GM12878 (cell line): ENCODE measurements at regions not wholly inside any gene's neighbourhood (a gene's known extent, or its start where the extent isn't known, plus 50 kb on each side); places are given as distances from the start of the nearest gene placed in this dataset.

ENCODE experiments used
- ATAC-seq: fragments of 200-7000 bp; cut with Tn5 transposase; 3 replicates; pipeline ENCODE4 v1.9.1; 2020; ENCODE audit warnings: mild to moderate bottlenecking, moderate library complexity
- BruUV-seq: library from RNA; stranded (reverse); fragments of 400-500 nt; replicated peaks from 2 replicates; lab custom pipeline; 2021; lab: Mats Ljungman, UMichigan
- CTCF ChIA-PET: fragments of 300-600 bp; sonication (Branson Sonifier 250); formaldehyde crosslinking; extraction: SDS; loops from one replicate; lab custom pipeline; 2021; ENCODE audit warnings: inconsistent platforms; lab: Yijun Ruan, JAX
- POLR2A ChIA-PET: fragments of 350-600 bp; formaldehyde crosslinking; extraction: SDS; loops from one replicate; lab custom pipeline; 2021; ENCODE audit warnings: inconsistent platforms; lab: Charles Lee
- RAD21 ChIA-PET: fragments of 300-600 bp; sonication (Branson Sonifier 250); formaldehyde crosslinking; loops from one replicate; lab custom pipeline; 2023; ENCODE audit warnings: antibody characterized with exemption; ENCODE audit not compliant: unreplicated experiment; lab: Charles Lee
- SMC1A ChIA-PET: fragments of 300-600 bp; sonication (Branson Sonifier 250); formaldehyde crosslinking; loops from one replicate; lab custom pipeline; 2023; ENCODE audit not compliant: unreplicated experiment, uncharacterized antibody; lab: Charles Lee
- DNase-seq: peaks from one replicate; pipeline ENCODE4 v3.0.0-alpha.2; 2011; ENCODE audit warnings: low read depth, low spot score
- FAIRE-seq: peaks from 3 replicates; lab custom pipeline; 2011; peaks lifted over from hg19 to GRCh38; lab: Jason Lieb, UNC
- H2AFZ ChIP-seq: 2 replicates; pipeline ENCODE4 v1.6.0; 2011; ENCODE audit warnings: low read depth, low read length, control low read depth; ENCODE audit not compliant: control insufficient read depth
- H3K27ac ChIP-seq: 2 replicates; pipeline ENCODE4 v1.5.1; 2011; ENCODE audit warnings: control low read depth; ENCODE audit not compliant: control insufficient read depth, insufficient read depth
- H3K27me3 ChIP-seq, 2 experiments: replicated peaks in 1 of 2; 2 replicates each; pipeline versions ENCODE4 v1.6.0 to v1.6.1; 2011; ENCODE audit warnings: low read length in 1 of 2; ENCODE audit not compliant: control insufficient read depth in 2 of 2, insufficient read depth in 2 of 2
- H3K36me3 ChIP-seq, 2 experiments: 2 replicates each; pipeline ENCODE4 v1.5.1; 2011; ENCODE audit warnings: low read length in 1 of 2; ENCODE audit not compliant: control insufficient read depth in 2 of 2, insufficient read depth in 2 of 2
- H3K4me1 ChIP-seq: 2 replicates; pipeline ENCODE4 v1.6.1; 2011; ENCODE audit warnings: mild to moderate bottlenecking, low read length, moderate library complexity, mixed read lengths; ENCODE audit not compliant: control insufficient read depth, insufficient read depth
- H3K4me2 ChIP-seq: 2 replicates; pipeline ENCODE4 v1.6.0; 2011; ENCODE audit warnings: control low read depth; ENCODE audit not compliant: control insufficient read depth, insufficient read depth
- H3K4me3 ChIP-seq: fragments of 200-600 bp; sonication (generic); 2 replicates; pipeline ENCODE4 v1.5.1; 2016
- H3K79me2 ChIP-seq: 2 replicates; pipeline ENCODE4 v1.6.0; 2011; ENCODE audit warnings: low read length; ENCODE audit not compliant: control insufficient read depth, insufficient read depth
- H3K9ac ChIP-seq: 2 replicates; pipeline ENCODE4 v1.8.0; 2011; ENCODE audit warnings: low read length, control low read depth, mixed read lengths; ENCODE audit not compliant: control insufficient read depth, insufficient read depth
- H3K9me3 ChIP-seq: replicated peaks from 3 replicates; pipeline ENCODE4 v1.5.1; 2011; ENCODE audit warnings: mild to moderate bottlenecking, low read length; ENCODE audit not compliant: control insufficient read depth, insufficient read depth
- H4K20me1 ChIP-seq: 2 replicates; pipeline ENCODE4 v1.6.0; 2011; ENCODE audit not compliant: control insufficient read depth, insufficient read depth
- NFYA ChIP-seq: IDR thresholded peaks from 2 replicates; pipeline ENCODE4 v1.6.1; 2011; ENCODE audit warnings: low read depth, mild to moderate bottlenecking, low read length, improper control_type of control experiment, borderline replicate concordance
- REST ChIP-seq: IDR thresholded peaks from 2 replicates; pipeline ENCODE4 v1.6.1; 2012; ENCODE audit warnings: mild to moderate bottlenecking, low read depth, low read length
- WGBS: methylation state at CpG from one replicate; pipeline ENCODE4 v1.1.6; 2016; ENCODE audit warnings: low lambda C conversion rate; ENCODE audit not compliant: insufficient replicate concordance, insufficient coverage; ENCODE audit errors: missing lambda C conversion rate; 5-methylcytosine and 5-hydroxymethylcytosine counted together
- in situ Hi-C: fragments of 300-500 bp; cut with MboI; formaldehyde crosslinking; loops from 9 replicates; pipeline ENCODE4 v1.14.3; 2018; ENCODE audit warnings: mixed read lengths
- intact Hi-C: fragments of 100-400 bp; cut with micrococcal nuclease; formaldehyde crosslinking; loops from one replicate; pipeline ENCODE4 v1.14.2; 2022; ENCODE audit not compliant: unreplicated experiment

GRCh38 chr5:30808996-30809395 is 384.5 kb upstream of the CDH6 start:
- no peaks in the 10 kb centered on the region for H3K79me2 ChIP-seq
- no peak overlapping the region for H3K27ac ChIP-seq
- no peaks in the 10 kb centered on the region for H3K9me3 ChIP-seq
- no peaks in the 10 kb centered on the region for H3K4me1 ChIP-seq
- no peaks in the 10 kb centered on the region for H3K27me3 ChIP-seq
- POLR2A ChIA-PET, result no interaction called here
- TF ChIP-seq NFYA (no peak), REST (peak; percentile 73; the same call in 1 of the 2 replicates)
- 3% methylated on average over 2 of the region's 2 CpGs for WGBS
- intact Hi-C loops (no loop called here), in situ Hi-C loops (no loop called here)
- H2AFZ ChIP-seq, result no peak overlapping the region
- ATAC-seq, result no peak
- no peak overlapping the region for H3K9ac ChIP-seq
- H4K20me1 ChIP-seq, result no peaks in the 10 kb centered on the region
- no peaks in the 10 kb centered on the region for H3K36me3 ChIP-seq
- CTCF ChIA-PET, result interaction anchor here (0.7 kb wide), 1 partner anchor 34 kb away, joined by 3 read pairs; no protein-coding TSS in a partner anchor
- no peak for FAIRE-seq
- no peak for DNase-seq
- SMC1A ChIA-PET, result interaction anchor here (1.5 to 1.9 kb wide), 2 partner anchors 31 to 87 kb away, joined by 3 to 6 read pairs; no protein-coding TSS in a partner anchor
- BruUV-seq, result no TSS peak
- H3K4me2 ChIP-seq, result no peak overlapping the region
- no peak overlapping the region for H3K4me3 ChIP-seq
- RAD21 ChIA-PET, result no interaction called here
